Panc1 (cell line): ENCODE measurements at regions not wholly inside any gene's neighbourhood (a gene's known extent, or its start where the extent isn't known, plus 50 kb on each side); places are given as distances from the start of the nearest gene placed in this dataset.

ENCODE experiments used
- POLR2AphosphoS5 ChIP-seq: IDR thresholded peaks from 2 replicates; pipeline ENCODE4 v1.6.1; 2012; ENCODE audit warnings: mild to moderate bottlenecking, low read depth, low read length, moderate library complexity
- TF ChIP-seq, protein P1 (sequence below): fragments of 450-650 bp; IDR thresholded peaks from 2 replicates; pipeline ENCODE4 v1.5.1; 2017; ENCODE audit warnings: mild to moderate bottlenecking

DNA sequence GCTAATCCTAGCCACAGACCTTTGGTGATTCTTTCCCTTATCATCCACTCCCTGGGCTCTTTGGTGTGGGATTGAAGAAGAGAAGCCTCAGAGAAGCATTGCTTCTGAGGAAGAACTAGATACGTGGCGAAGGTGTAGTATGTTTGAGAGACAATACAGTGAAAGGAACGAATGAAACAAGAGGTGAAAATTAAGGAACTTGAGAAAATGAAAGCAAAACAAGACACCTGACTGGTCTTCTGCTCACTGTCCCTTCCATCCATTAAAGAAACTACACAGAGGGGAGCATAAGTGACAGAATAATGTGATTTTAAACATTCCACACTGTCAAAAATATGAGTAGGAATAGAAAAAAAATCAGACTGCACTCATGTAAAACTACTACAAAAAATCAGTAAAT, 219.6 kb upstream of the NPSR1 start:
- TF ChIP-seq POLR2AphosphoS5 = no peak
- TF ChIP-seq, protein P1, sequence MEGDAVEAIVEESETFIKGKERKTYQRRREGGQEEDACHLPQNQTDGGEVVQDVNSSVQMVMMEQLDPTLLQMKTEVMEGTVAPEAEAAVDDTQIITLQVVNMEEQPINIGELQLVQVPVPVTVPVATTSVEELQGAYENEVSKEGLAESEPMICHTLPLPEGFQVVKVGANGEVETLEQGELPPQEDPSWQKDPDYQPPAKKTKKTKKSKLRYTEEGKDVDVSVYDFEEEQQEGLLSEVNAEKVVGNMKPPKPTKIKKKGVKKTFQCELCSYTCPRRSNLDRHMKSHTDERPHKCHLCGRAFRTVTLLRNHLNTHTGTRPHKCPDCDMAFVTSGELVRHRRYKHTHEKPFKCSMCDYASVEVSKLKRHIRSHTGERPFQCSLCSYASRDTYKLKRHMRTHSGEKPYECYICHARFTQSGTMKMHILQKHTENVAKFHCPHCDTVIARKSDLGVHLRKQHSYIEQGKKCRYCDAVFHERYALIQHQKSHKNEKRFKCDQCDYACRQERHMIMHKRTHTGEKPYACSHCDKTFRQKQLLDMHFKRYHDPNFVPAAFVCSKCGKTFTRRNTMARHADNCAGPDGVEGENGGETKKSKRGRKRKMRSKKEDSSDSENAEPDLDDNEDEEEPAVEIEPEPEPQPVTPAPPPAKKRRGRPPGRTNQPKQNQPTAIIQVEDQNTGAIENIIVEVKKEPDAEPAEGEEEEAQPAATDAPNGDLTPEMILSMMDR = no peak
